ENCODE measurements at regions not wholly inside any gene's neighbourhood (a gene's known extent, or its start where the extent isn't known, plus 50 kb on each side); places are given as distances from the start of the nearest gene placed in this dataset.
A peak's percentile ranks its signal among the peaks of the same experiment; 100 is the strongest.

GRCh38 chr6:159342146-159342545, 172.9 kb downstream of the FNDC1 start:
- no peak for DNase-seq (ENCODE audit: low read depth)

- no peak for DNase-seq (ENCODE audit: low read depth)
Observed at GRCh38 chr6:159334068-159334467, 164.9 kb downstream of the FNDC1 start.

- no peak for DNase-seq (ENCODE audit: low read depth)
Observed at GRCh38 chr6:159331451-159331850, 162.3 kb downstream of the FNDC1 start.

GRCh38 chr6:159329081-159329480, 159.9 kb downstream of the FNDC1 start:
- DNase-seq (ENCODE audit: low read depth), result no peak

GRCh38 chr6:159328052-159328451, 158.9 kb downstream of the FNDC1 start:
- DNase-seq (ENCODE audit: low read depth), result no peak

GRCh38 chr6:159325476-159325875, 156.3 kb downstream of the FNDC1 start:
- DNase-seq (ENCODE audit: low read depth), result no peak

DNA sequence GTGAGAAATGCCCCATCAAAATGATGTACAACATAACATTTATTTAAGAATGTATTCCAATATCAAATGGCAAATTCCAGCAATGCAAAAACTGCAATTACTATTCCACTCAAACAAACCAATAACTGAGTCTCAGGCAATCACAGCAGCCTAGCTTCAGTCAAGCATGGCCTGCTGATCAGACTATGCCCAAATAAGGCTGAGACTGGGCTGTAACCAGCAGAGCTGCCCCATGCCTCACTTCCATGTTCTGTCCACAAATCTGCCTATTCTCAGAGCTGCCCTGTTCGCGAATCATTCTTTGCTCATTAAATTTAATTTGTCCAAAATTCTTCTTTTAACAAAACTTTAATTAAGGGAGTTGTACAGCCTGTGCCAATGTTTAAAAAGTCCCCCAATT, 155.4 kb downstream of the FNDC1 start:
- peak; percentile 5 for DNase-seq (ENCODE audit: low read depth)

Measured in EH (cell line).